Right hindlimb (tissue), 1 donor: ENCODE measurements at regions not wholly inside any gene's neighbourhood (a gene's known extent, or its start where the extent isn't known, plus 50 kb on each side); places are given as distances from the start of the nearest gene placed in this dataset.

Source experiments
- DNase-seq: peaks from one replicate; pipeline ENCODE4 v3.0.0-alpha.2; 2018

GRCh38 chr2:221676566-221677172 lies 104.6 kb upstream of the EPHA4 start:
- no peak for DNase-seq

- no peak for DNase-seq
These were observed 103.3 kb upstream of the EPHA4 start for GRCh38 chr2:221675201-221675908.

DNA sequence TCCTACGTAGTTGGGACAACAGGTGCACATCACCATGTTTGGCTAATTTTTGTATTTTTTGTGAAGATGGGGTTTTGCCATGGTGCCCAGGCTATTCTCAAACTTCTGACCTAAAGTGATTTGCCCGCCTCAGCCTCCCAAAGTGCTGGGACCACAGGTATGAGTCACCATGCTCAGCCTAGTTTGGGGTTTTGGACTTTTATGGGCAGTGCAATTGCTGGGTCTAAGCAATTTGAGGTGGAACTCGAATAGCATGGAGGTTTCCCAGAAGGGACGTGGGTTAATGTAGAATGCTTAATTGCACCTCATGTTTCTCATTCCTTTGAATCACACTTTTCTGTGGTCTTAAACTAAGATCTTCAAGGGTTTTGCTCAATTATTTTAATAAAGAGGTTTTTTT lies 102.3 kb upstream of the EPHA4 start:
- DNase-seq, result no peak

DNA sequence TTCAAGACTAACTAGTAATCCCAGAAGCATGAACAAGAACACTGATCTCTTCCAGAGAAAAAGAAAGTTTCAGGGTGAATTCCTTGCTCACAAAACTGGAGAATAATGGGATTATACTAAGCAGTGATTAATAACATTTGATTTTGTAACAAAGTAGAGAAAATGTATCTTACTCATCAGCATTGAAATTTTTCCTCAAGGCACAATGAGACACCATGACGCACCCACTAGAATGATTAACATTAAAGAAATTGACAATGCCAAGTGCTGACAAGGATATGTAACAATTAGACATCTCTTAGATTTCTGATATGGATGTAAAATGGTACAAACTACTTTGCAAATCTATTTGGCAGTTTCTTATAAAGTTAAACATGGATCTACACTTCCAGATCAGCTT lies 101.1 kb upstream of the EPHA4 start:
- DNase-seq, result no peak

DNA sequence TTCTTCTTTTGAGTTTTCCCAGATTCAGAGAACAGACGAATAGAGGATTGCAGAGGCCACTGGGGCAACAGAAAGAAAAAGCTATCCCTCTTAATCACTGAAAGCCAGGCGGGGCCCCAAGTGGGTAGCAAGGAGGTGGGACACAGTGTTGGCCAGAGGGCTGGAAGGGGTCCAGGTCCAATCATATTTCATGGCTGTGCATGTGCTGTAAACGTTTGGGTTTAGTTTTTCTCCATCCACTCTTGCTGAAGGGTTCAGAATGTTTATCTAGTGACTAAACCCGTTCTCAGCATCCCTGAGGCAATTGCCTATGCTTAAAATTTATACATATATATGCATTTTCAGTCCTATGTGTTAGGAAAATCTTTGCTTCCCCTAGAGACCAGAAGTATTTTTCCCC lies 99.4 kb upstream of the EPHA4 start:
- no peak for DNase-seq

GRCh38 chr2:221662689-221663391 lies 90.7 kb upstream of the EPHA4 start:
- DNase-seq, result no peak

DNA sequence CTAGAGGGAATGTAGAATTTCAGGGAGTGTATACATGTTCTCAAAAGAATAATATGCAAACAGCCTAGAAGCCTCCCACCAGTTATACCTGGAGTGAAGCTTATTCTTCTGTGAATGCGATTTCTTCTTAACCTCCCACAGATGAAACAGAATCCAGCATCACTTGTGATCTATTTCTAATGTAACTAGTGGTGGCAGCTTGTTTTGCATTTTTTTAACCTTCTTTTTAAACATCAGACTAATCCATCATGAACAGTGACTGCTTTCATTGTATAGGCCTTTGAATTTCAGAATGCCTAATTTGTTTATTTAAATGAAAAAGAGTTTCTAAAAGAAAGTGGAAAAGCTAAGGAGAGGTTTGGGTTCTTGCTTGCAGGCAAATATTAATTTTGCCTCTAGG lies 85.7 kb upstream of the EPHA4 start:
- no peak for DNase-seq

DNA sequence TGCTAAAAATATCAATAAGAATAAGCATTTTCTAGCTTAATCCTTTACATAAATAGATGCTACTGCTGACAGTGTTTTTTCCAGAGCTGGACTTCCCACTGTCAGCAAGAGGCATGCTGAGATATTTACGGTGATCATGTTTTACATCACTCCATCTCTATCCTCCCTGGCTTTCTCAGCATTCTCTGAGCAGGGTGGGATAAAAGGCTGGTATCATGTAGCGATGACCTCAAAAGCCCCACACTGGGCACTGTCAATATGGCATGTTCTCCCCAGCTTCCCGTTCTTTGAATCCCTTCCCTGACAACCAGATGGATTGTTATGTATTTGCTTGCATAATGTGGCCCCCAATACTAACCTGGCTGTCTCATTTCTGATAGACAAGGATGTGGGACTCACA lies 83.2 kb upstream of the EPHA4 start:
- no peak for DNase-seq

DNA sequence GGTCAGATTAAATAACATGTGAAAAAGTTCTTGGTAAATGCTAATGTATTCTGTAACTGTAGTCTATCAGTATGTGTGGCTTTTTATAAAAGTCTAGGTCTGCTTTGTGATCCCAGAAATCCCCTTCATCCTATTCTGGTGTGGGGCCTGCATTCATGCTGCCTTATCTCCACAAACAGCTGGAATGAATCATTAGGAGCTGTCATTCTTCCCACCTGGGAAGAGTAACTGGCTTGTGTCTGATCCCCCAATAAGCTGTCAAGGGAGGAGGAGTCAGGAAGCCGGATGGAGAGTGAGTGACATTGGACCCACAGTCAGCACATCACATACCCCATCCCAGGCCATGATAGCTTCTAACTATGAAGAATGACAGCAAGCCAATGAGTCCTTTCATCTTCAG lies 81.1 kb upstream of the EPHA4 start:
- no peak for DNase-seq

GRCh38 chr2:221649051-221649775 lies 77.1 kb upstream of the EPHA4 start:
- DNase-seq, result peak; percentile 45

DNA sequence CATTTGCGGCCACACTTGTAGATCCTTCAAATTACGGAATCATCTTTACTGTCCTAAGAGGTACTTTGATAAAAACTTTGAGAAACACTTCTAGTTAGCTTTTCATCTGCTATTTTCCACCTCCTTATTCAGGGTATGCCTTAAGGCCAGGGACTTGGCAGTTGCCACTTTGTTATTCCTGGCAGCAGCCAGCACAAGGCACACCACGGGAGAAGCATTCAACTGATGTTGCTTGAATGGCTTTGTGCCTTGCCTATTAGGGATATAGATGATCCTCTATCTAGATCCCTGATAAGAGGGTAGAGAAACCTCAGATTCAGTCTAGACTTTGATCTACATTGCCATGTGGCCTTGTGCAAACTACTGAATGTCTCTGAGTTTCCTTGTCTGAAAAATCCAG lies 70.3 kb upstream of the EPHA4 start:
- no peak for DNase-seq

DNA sequence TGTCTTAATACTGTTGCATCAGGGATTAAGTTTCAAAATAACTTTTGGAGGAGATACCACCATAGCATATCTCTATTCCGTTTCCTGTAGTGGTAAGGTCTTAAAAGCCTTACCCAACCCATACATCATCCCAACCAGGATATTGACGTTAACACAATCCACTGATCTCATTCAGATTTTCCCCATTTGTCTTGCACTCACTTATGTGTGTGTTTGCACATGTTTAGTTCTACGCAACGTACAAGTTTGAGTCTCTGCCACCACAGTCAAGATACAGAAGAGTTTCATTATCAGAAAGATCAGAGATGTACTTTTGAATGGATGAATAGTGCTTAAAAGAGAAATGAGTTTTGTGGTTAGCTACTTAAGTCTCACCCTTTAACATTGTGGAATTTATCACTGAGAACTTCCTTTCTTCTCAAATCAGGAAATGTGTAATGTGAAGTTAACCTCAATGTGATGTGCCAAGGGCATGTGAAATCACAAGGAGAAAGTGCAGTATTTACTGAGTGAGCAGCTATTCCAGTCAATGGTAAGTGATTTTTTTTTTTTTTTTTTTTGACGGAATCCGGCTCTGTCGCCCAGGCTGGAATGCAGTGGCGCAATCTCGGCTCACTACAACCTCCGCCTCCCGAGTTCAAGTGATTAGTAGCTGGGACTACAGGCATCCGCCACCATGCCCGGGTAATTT lies 69.2 kb upstream of the EPHA4 start:
- DNase-seq, result no peak

GRCh38 chr2:221640686-221641085 lies 68.6 kb upstream of the EPHA4 start:
- DNase-seq, result no peak

DNA sequence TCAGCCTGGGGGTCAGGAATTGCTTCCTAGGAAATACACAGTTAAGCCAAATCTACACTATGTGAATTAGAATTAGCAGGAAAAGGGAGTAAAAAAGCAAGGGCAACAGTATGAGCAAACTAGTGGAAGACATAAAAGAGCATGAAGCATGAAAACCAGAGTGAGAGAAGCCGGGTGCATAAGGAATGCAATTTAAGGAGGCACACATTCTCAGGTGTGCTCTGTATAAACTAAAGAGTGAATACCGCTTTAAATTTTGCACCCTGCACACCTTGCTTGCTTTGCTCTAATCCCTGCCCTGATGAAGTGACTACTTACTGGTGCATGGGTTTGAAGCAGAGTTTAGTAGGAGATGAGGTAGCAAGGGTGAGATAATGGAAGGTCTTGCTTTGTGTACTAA lies 65.7 kb upstream of the EPHA4 start:
- no peak for DNase-seq

- DNase-seq, result no peak
These were observed 63.8 kb upstream of the EPHA4 start for GRCh38 chr2:221635949-221636348.

- DNase-seq, result no peak
These were observed 57.4 kb upstream of the EPHA4 start for GRCh38 chr2:221629468-221629867.

DNA sequence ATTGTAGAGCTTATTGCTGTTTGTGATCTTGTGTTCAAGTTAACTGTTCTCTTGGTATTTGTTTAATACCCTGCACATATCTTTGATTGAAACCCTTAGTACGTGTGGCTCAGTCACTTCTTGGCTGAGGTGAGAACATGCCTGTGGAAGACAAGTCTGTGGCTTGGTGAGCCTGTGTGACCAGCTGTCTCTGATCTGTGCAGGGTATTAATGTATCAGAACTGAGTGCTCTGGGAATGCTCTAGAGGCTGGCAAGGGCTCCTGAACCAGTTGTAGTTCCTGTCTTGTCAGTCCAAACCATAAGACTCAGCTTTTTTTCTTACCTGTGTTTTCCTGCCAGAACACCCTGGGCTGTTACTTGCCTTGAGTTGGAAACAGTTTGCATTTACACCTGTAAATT lies 52.4 kb upstream of the EPHA4 start:
- no peak for DNase-seq
